ENCODE measurements at regions not wholly inside any gene's neighbourhood (a gene's known extent, or its start where the extent isn't known, plus 50 kb on each side); places are given as distances from the start of the nearest gene placed in this dataset.

DNA sequence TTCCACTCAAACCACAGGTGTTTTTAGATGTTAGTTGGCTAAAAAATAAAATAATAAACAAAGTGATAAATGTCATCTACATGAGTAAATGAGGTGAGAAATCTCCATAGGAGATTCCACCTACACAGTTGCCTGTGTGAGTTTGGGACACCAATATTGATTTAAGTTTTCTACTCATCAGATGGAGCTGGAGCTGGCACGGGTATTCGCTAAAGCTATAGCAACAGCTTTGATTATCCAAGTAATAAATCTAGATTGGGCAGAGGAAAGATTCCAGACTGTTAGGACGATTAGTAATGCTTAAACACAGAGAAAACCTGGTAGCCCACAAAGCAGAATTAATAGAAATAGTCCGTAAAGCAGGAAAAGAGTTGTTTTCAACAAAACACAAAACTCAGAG is 313.9 kb downstream of the PABPC4L start:
- DNase-seq, result no peak
- TF ChIP-seq GATA1 (IDR thresholded peaks at IDR 0.05; ENCODE audit: low read depth, low read length) (no peak), POLR2A (IDR thresholded peaks at IDR 0.05; ENCODE audit: low read length) (no peak)

DNA sequence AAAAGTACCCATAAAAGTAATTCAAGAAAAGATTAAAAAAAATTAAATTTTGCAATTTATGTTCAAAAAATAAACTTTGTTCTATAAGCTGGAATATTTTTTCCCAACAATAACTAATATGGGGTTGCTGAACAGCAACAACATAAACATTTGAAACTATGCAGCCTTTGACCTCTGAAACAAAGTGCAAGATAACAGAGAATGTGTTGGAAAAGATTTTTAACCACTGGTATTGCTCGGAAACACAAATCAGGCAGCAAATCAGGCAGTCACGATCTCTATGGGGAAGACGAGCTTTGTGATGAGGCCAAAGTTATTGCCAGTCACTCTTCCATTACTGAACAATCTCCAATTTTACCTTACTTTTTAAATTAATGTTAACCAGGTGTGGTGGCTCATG is 332.1 kb downstream of the PABPC4L start:
- DNase-seq, result no peak
- TF ChIP-seq POLR2A (IDR thresholded peaks at IDR 0.05; ENCODE audit: low read length), result no peak
- no peak for TF ChIP-seq GATA1 (IDR thresholded peaks at IDR 0.05; ENCODE audit: low read depth, low read length)

GRCh38 chr4:133868856-133869255 is 332.7 kb downstream of the PABPC4L start:
- DNase-seq, result no peak
- TF ChIP-seq POLR2A (IDR thresholded peaks at IDR 0.05; ENCODE audit: low read length) (no peak), GATA1 (IDR thresholded peaks at IDR 0.05; ENCODE audit: low read depth, low read length) (no peak)

GRCh38 chr4:133866328-133866699 is 335.3 kb downstream of the PABPC4L start:
- no peak for DNase-seq

DNA sequence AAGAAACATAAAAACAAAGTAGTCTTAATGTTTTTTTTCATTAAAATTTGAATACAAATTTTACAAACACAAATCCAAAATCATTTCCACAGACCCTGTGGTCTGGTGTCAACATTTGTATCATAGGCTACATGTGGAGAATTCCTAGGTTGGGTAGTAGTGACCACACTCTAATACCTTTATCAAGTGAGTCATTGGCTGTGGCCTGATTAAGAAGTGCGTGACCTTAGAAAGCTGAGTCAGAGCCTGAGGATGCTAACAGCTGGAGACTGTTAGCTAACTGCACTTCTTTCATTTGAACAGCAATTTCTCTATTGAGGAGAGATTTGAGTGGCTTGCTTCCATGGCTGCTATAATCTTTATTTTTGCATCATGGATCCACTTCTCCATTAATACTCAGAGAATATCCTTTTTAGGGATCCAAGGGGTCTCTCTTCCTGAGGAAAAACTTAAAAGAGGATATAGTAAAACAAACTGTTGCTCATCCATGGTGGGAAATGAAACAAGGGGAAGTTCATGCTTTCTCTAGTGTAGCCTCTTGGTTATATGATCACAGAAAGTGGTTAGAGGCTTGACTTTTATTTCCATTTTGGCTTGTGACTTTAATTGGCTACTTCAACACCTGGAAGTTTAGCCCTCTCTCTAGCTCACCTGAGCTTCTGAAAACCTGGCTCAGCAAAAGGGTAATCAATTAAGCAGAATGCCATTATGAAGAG is 335.8 kb downstream of the PABPC4L start:
- DNase-seq, result peak in 1 of 2 experiments; percentile 18
- TF ChIP-seq GATA1 (IDR thresholded peaks at IDR 0.05; ENCODE audit: low read depth, low read length), result no peak
- TF ChIP-seq POLR2A (IDR thresholded peaks at IDR 0.05; ENCODE audit: low read length), result no peak

More at GRCh38 chr4:133866328-133866699, 335.3 kb downstream of the PABPC4L start:
- TF ChIP-seq GATA1 (IDR thresholded peaks at IDR 0.05; ENCODE audit: low read depth, low read length) (no peak), POLR2A (IDR thresholded peaks at IDR 0.05; ENCODE audit: low read length) (no peak)

- TF ChIP-seq POLR2A (IDR thresholded peaks at IDR 0.05; ENCODE audit: low read length) (no peak), GATA1 (IDR thresholded peaks at IDR 0.05; ENCODE audit: low read depth, low read length) (no peak)
- no peak for DNase-seq
Measured at GRCh38 chr4:133863153-133863552, 338.4 kb downstream of the PABPC4L start.

- TF ChIP-seq POLR2A (IDR thresholded peaks at IDR 0.05; ENCODE audit: low read length) (no peak), GATA1 (IDR thresholded peaks at IDR 0.05; ENCODE audit: low read depth, low read length) (no peak)
- DNase-seq, result no peak
Measured at GRCh38 chr4:133856731-133857355, 344.7 kb downstream of the PABPC4L start.

GRCh38 chr4:133855001-133855400 is 346.6 kb downstream of the PABPC4L start:
- no peak for TF ChIP-seq GATA1 (IDR thresholded peaks at IDR 0.05; ENCODE audit: low read depth, low read length)

GRCh38 chr4:133839326-133839725 is 362.3 kb downstream of the PABPC4L start:
- DNase-seq, result peak; percentile 4 to 6
- TF ChIP-seq POLR2A (IDR thresholded peaks at IDR 0.05; ENCODE audit: low read length) (no peak), GATA1 (IDR thresholded peaks at IDR 0.05; ENCODE audit: low read depth, low read length) (no peak)

More at GRCh38 chr4:133855001-133855400, 346.6 kb downstream of the PABPC4L start:
- no peak for DNase-seq

DNA sequence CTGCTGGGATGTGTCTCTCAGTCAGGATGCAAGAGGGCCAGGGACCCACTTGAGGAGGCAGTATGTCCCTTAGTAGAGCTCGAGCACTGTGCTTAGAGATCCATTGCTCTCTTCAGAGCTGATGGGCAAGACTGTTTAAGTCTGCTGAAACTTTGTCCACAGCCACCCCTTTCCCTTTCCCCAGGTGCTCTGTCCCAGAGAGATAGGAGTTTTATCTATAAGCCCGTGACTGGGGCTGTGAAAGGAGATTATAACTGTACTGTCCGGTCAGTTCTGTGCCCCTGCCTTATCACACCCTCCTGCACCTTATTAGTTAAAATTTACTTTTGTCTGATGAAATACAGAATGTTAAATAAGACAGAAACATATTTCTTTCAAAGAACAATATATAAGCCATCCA is 378.4 kb downstream of the PABPC4L start:
- no peak for TF ChIP-seq POLR2A (IDR thresholded peaks at IDR 0.05; ENCODE audit: low read length)
- TF ChIP-seq GATA1 (IDR thresholded peaks at IDR 0.05; ENCODE audit: low read depth, low read length), result no peak
- peak; percentile 58 to 89 for DNase-seq

DNA sequence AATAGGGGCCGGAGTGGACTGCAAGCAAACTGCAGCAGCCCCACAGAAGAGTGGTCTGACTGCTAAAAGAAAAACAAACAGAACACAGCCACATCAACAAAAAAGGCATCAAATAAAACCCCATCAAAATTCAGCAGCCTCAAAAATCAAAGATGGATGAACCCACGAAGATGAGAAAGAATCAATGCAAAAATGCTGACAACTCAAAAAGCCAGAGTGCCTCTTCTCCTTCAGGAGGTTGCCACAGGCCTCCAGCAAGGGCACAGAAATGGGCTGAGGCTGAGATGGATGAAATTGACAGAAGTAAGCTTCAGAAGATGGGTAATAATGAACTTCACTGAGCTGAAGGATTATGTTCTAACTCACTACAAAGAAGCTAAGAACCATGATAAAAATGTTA is 388.6 kb downstream of the PABPC4L start:
- no peak for DNase-seq
- no peak for TF ChIP-seq POLR2A (IDR thresholded peaks at IDR 0.05; ENCODE audit: low read length)
- TF ChIP-seq GATA1 (IDR thresholded peaks at IDR 0.05; ENCODE audit: low read depth, low read length), result no peak

GRCh38 chr4:133812236-133812635 is 389.4 kb downstream of the PABPC4L start:
- DNase-seq, result no peak
- TF ChIP-seq GATA1 (IDR thresholded peaks at IDR 0.05; ENCODE audit: low read depth, low read length) (no peak), POLR2A (IDR thresholded peaks at IDR 0.05; ENCODE audit: low read length) (no peak)

- TF ChIP-seq POLR2A (IDR thresholded peaks at IDR 0.05; ENCODE audit: low read length), result no peak
- TF ChIP-seq GATA1 (IDR thresholded peaks at IDR 0.05; ENCODE audit: low read depth, low read length), result no peak
- no peak for DNase-seq
Measured at GRCh38 chr4:133808151-133808550, 393.4 kb downstream of the PABPC4L start.

DNA sequence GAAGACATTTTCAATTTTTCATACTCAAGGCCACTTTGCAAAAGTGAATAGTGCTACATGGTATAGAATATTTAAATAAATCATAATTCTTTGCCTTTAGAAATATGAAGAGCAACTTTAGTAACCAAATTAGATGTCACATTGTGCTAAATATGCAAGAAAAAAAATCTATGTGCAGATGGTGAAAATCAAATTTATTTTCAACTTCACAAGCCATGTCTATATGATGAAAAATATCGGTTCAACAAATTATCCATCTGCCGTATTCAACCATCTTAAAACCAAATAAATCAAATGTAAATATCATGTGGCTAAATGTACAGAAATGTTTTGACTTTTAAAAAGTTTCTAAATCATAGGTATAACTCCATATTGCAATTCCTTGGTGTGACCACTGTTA is 398.2 kb downstream of the PABPC4L start:
- TF ChIP-seq POLR2A (IDR thresholded peaks at IDR 0.05; ENCODE audit: low read length) (no peak), GATA1 (IDR thresholded peaks at IDR 0.05; ENCODE audit: low read depth, low read length) (no peak)
- DNase-seq, result no peak
